Keratinocyte (primary cell): ENCODE measurements at regions not wholly inside any gene's neighbourhood (a gene's known extent, or its start where the extent isn't known, plus 50 kb on each side); places are given as distances from the start of the nearest gene placed in this dataset.

Experiments used
- EZH2 ChIP-seq: IDR thresholded peaks from one replicate; pipeline ENCODE4 v1.6.1; 2012; ENCODE audit warnings: inconsistent platforms, mild to moderate bottlenecking, low read length, moderate library complexity
- TF ChIP-seq, protein P1 (sequence below), 3 experiments: IDR thresholded peaks in 1 of 3; conservative IDR thresholded peaks in 1 of 3; optimal IDR thresholded peaks in 1 of 3; 2 replicates in 2 of 3; 3 replicates in 1 of 3; pipeline versions ENCODE3 to v1.5.1; 2011; ENCODE audit warnings: low read length in 3 of 3, mild to moderate bottlenecking in 3 of 3, moderate library complexity in 2 of 3, control low read depth in 1 of 3, inconsistent platforms in 1 of 3; ENCODE audit not compliant: insufficient read depth in 2 of 3; ENCODE audit errors: extremely low read depth in 1 of 3

DNA sequence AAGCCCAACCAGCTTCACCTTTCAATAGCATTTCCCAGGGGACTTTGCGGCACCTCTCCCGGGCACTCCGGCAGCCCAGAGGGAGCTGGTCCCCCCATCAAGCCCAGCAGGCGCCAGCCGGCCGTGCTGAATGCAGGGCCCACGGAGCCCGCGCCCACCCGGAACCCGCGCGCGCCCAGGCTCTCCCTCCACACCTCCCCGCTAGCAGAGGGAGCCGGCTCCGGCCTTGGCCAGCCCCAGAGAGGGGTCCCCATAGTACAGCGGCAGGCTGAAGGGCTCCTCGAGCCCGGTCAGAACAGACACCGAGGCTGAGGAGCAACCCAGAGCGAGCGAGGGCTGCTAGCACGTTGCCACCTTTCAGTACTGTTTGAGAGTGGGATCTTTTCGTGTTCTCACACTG, 300.8 kb downstream of the DSEL start:
- no peak for TF ChIP-seq EZH2
- TF ChIP-seq, protein P1, sequence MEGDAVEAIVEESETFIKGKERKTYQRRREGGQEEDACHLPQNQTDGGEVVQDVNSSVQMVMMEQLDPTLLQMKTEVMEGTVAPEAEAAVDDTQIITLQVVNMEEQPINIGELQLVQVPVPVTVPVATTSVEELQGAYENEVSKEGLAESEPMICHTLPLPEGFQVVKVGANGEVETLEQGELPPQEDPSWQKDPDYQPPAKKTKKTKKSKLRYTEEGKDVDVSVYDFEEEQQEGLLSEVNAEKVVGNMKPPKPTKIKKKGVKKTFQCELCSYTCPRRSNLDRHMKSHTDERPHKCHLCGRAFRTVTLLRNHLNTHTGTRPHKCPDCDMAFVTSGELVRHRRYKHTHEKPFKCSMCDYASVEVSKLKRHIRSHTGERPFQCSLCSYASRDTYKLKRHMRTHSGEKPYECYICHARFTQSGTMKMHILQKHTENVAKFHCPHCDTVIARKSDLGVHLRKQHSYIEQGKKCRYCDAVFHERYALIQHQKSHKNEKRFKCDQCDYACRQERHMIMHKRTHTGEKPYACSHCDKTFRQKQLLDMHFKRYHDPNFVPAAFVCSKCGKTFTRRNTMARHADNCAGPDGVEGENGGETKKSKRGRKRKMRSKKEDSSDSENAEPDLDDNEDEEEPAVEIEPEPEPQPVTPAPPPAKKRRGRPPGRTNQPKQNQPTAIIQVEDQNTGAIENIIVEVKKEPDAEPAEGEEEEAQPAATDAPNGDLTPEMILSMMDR (optimal IDR thresholded peaks at IDR 0.05 in 1 of 3, IDR thresholded peaks at IDR 0.05 in 1 of 3, conservative IDR thresholded peaks at IDR 0.05 in 1 of 3; ENCODE audit: extremely low read depth in 1 of 3, insufficient read depth in 2 of 3, low read length in 3 of 3): no peak
